H9 (cell line): ENCODE measurements at regions not wholly inside any gene's neighbourhood (a gene's known extent, or its start where the extent isn't known, plus 50 kb on each side); places are given as distances from the start of the nearest gene placed in this dataset.

Experiments
- DNase-seq: peaks from one replicate; pipeline ENCODE4 v3.0.0-alpha.2; 2017
- H2AFZ ChIP-seq: one replicate; pipeline ENCODE4 v1.6.1; 2013; ENCODE audit warnings: mild to moderate bottlenecking, low read length, control low read depth, moderate library complexity
- H2AK5ac ChIP-seq: 2 replicates; pipeline ENCODE4 v1.6.1; 2013; ENCODE audit warnings: low read length, control low read depth, mixed read lengths; ENCODE audit not compliant: insufficient read length
- H2BK120ac ChIP-seq: one replicate; pipeline ENCODE4 v1.6.1; 2013; ENCODE audit warnings: low read depth, mild to moderate bottlenecking, low read length, control low read depth, inconsistent platforms; ENCODE audit not compliant: poor library complexity, severe bottlenecking
- H2BK12ac ChIP-seq: 2 replicates; pipeline ENCODE4 v1.6.1; 2013; ENCODE audit warnings: low read length, control low read depth, mixed read lengths, low read depth; ENCODE audit not compliant: insufficient read length
- H2BK15ac ChIP-seq: 2 replicates; pipeline ENCODE4 v1.6.1; 2013; ENCODE audit warnings: low read depth, low read length, control low read depth
- H2BK20ac ChIP-seq: one replicate; pipeline ENCODE4 v1.6.1; 2013; ENCODE audit warnings: low read depth, mild to moderate bottlenecking, low read length, control low read depth, inconsistent platforms; ENCODE audit not compliant: poor library complexity, severe bottlenecking
- H2BK5ac ChIP-seq: 2 replicates; pipeline ENCODE4 v1.6.1; 2013; ENCODE audit warnings: low read length, control low read depth, mixed read lengths; ENCODE audit not compliant: insufficient read length
- H3K14ac ChIP-seq: 2 replicates; pipeline ENCODE4 v1.6.1; 2013; ENCODE audit warnings: low read length, control low read depth; ENCODE audit not compliant: insufficient read depth
- H3K18ac ChIP-seq: 2 replicates; pipeline ENCODE4 v1.6.1; 2013; ENCODE audit warnings: low read depth, mild to moderate bottlenecking, mixed read lengths, low read length, control low read depth; ENCODE audit not compliant: insufficient read length
- H3K23ac ChIP-seq: 2 replicates; pipeline ENCODE4 v1.6.1; 2013; ENCODE audit warnings: low read length, control low read depth, mixed read lengths, low read depth; ENCODE audit not compliant: insufficient read length
- H3K23me2 ChIP-seq: 2 replicates; pipeline ENCODE4 v1.6.1; 2013; ENCODE audit warnings: low read depth, mild to moderate bottlenecking, mixed read lengths, low read length, control low read depth; ENCODE audit not compliant: insufficient read length, poor library complexity, severe bottlenecking
- H3K27ac ChIP-seq: 2 replicates; pipeline ENCODE4 v1.5.1; 2013; ENCODE audit warnings: low read length, control low read depth, mixed read lengths, low read depth; ENCODE audit not compliant: insufficient read length
- H3K27me3 ChIP-seq: 2 replicates; pipeline ENCODE4 v1.6.1; 2013; ENCODE audit warnings: low read length, control low read depth, inconsistent platforms; ENCODE audit not compliant: insufficient read depth
- H3K4ac ChIP-seq: 2 replicates; pipeline ENCODE4 v1.6.1; 2013; ENCODE audit warnings: low read depth, mild to moderate bottlenecking, control low read depth, inconsistent platforms, low read length, moderate library complexity
- H3K4me1 ChIP-seq: 2 replicates; pipeline ENCODE4 v1.6.1; 2013; ENCODE audit warnings: low read length, control low read depth, inconsistent platforms; ENCODE audit not compliant: insufficient read depth
- H3K4me2 ChIP-seq: 2 replicates; pipeline ENCODE4 v1.6.1; 2013; ENCODE audit warnings: low read length, control low read depth, mixed read lengths; ENCODE audit not compliant: insufficient read length, insufficient read depth
- H3K56ac ChIP-seq: 2 replicates; pipeline ENCODE4 v1.6.1; 2013; ENCODE audit warnings: low read depth, mild to moderate bottlenecking, mixed read lengths, low read length, control low read depth; ENCODE audit not compliant: insufficient read length
- H3K79me1 ChIP-seq: 2 replicates; pipeline ENCODE4 v1.6.1; 2013; ENCODE audit warnings: low read depth, mild to moderate bottlenecking, moderate library complexity, low read length, control low read depth, inconsistent platforms; ENCODE audit not compliant: insufficient read depth, poor library complexity, severe bottlenecking
- H3K79me2 ChIP-seq: 2 replicates; pipeline ENCODE4 v1.6.1; 2013; ENCODE audit warnings: low read length, control low read depth, inconsistent platforms; ENCODE audit not compliant: insufficient read depth
- H3K9ac ChIP-seq: 2 replicates; pipeline ENCODE4 v1.6.1; 2013; ENCODE audit warnings: low read length, control low read depth, mixed read lengths; ENCODE audit not compliant: insufficient read length; ENCODE audit errors: extremely low read depth
- H3K9me3 ChIP-seq: one replicate; pipeline ENCODE4 v1.6.1; 2013; ENCODE audit warnings: low read depth, low read length, inconsistent platforms; ENCODE audit not compliant: control insufficient read depth
- H3T11ph ChIP-seq: one replicate; pipeline ENCODE4 v1.6.1; 2013; ENCODE audit warnings: mild to moderate bottlenecking, low read length, control low read depth, inconsistent platforms
- H4K20me1 ChIP-seq: one replicate; pipeline ENCODE4 v1.6.1; 2013; ENCODE audit not compliant: control insufficient read depth, insufficient read length, insufficient read depth
- H4K5ac ChIP-seq: 2 replicates; pipeline ENCODE4 v1.6.1; 2013; ENCODE audit warnings: low read depth, mild to moderate bottlenecking, mixed read lengths, low read length, control low read depth; ENCODE audit not compliant: insufficient read length
- H4K8ac ChIP-seq: replicated peaks from 2 replicates; pipeline ENCODE4 v1.6.1; 2013; ENCODE audit warnings: low read length, control low read depth, mixed read lengths, low read depth; ENCODE audit not compliant: insufficient read length
- H4K91ac ChIP-seq: 2 replicates; pipeline ENCODE4 v1.6.1; 2013; ENCODE audit warnings: low read depth, mild to moderate bottlenecking, moderate library complexity, mixed read lengths, low read length, control low read depth; ENCODE audit not compliant: insufficient read length
- H3K27ac Mint-ChIP-seq, 3 experiments: 2 replicates in 2 of 3; 3 replicates in 1 of 3; pipeline ENCODE4 v1.8.0; 2020 to 2021; ENCODE audit warnings: mixed read lengths in 3 of 3, mild to moderate bottlenecking in 1 of 3, moderate library complexity in 1 of 3
- H3K27me3 Mint-ChIP-seq: 2 replicates; pipeline ENCODE4 v1.8.0; 2021; ENCODE audit warnings: low read depth, mild to moderate bottlenecking, moderate library complexity, mixed read lengths
- H3K36me3 Mint-ChIP-seq, 3 experiments: 2 replicates in 2 of 3; 3 replicates in 1 of 3; pipeline ENCODE4 v1.8.0; 2020 to 2021; ENCODE audit warnings: low read depth in 3 of 3, mixed read lengths in 3 of 3; ENCODE audit not compliant: insufficient read depth in 1 of 3
- H3K4me1 Mint-ChIP-seq, 2 experiments: 2 replicates each; pipeline ENCODE4 v1.8.0; 2020; ENCODE audit warnings: mixed read lengths in 2 of 2
- H3K4me3 Mint-ChIP-seq, 2 experiments: 2 replicates in 1 of 2; 3 replicates in 1 of 2; pipeline ENCODE4 v1.8.0; 2020 to 2021; ENCODE audit warnings: mild to moderate bottlenecking in 2 of 2, mixed read lengths in 2 of 2, moderate library complexity in 1 of 2
- H3K9me3 Mint-ChIP-seq, 2 experiments: 2 replicates in 1 of 2; 3 replicates in 1 of 2; pipeline ENCODE4 v1.8.0; 2020; ENCODE audit warnings: mild to moderate bottlenecking in 2 of 2, mixed read lengths in 2 of 2, moderate library complexity in 1 of 2
- CTCF ChIP-seq: fragments of 200-600 bp; sonication (generic); conservative IDR thresholded peaks from 3 replicates; pipeline ENCODE4 v1.8.0; 2021; ENCODE audit warnings: antibody characterized with exemption, mild to moderate bottlenecking

- no peaks in the 10 kb centered on the region for H3K27me3 ChIP-seq
- Mint-ChIP-seq H3K27ac (no peak overlapping the region), H3K36me3 (no peaks in the 10 kb centered on the region), H3K27me3 (no peaks in the 10 kb centered on the region), H3K9me3 (no peaks in the 10 kb centered on the region), H3K4me3 (no peak overlapping the region), H3K4me1 (no peaks in the 10 kb centered on the region)
- no peaks in the 10 kb centered on the region for H3K4me1 ChIP-seq
- H2BK12ac ChIP-seq, result no peak overlapping the region
- H3K27ac ChIP-seq, result no peak overlapping the region
- H4K20me1 ChIP-seq, result no peaks in the 10 kb centered on the region
- no peak overlapping the region for H4K8ac ChIP-seq
- no peaks in the 10 kb centered on the region for H3K79me2 ChIP-seq
- DNase-seq, result no peak
- H2BK120ac ChIP-seq, result no peak overlapping the region
- H3K14ac ChIP-seq, result no peak overlapping the region
- no peaks in the 10 kb centered on the region for H3K79me1 ChIP-seq
- no peak overlapping the region for H3T11ph ChIP-seq
- H3K4ac ChIP-seq, result no peak overlapping the region
- no peak overlapping the region for H3K23ac ChIP-seq
- H3K56ac ChIP-seq, result no peak overlapping the region
- no peaks in the 10 kb centered on the region for H3K9me3 ChIP-seq
- no peak overlapping the region for H2AFZ ChIP-seq
- no peak overlapping the region for H2BK20ac ChIP-seq
- no peaks in the 10 kb centered on the region for H3K23me2 ChIP-seq
- no peak overlapping the region for H3K4me2 ChIP-seq
- H3K18ac ChIP-seq, result no peak overlapping the region
- H4K91ac ChIP-seq, result no peak overlapping the region
- no peak overlapping the region for H2AK5ac ChIP-seq
- H2BK15ac ChIP-seq, result no peak overlapping the region
- no peak overlapping the region for H2BK5ac ChIP-seq
- H3K9ac ChIP-seq, result no peak overlapping the region
- no peak overlapping the region for H4K5ac ChIP-seq
- no peak for TF ChIP-seq CTCF
Measured at GRCh38 chr9:107183176-107183575, 99.9 kb upstream of the RAD23B start.
